ENCODE measurements at regions not wholly inside any gene's neighbourhood (a gene's known extent, or its start where the extent isn't known, plus 50 kb on each side); places are given as distances from the start of the nearest gene placed in this dataset.

DNA sequence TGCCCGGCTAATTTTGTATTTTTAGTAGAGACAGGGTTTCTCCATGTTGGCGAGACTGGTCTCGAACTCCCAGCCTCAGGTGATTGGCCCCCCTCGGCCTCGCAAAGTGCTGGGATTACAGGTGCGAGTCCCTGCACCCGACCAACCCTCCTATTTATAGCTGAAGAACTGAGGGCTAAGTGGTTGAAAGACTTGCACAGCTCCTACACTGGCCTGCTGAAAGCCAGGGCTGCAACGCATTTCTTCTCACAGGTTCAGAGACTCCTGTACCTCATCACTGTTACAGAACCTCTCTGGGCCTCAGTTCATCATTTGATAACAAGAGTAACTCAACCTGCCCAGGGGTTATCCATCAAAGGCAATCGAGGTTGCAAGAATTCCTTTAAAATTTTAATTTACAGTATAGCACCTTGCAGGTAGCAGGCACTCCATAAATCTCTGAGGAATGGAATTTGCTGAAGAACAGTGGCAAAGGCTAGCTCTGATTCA, 626.5 kb upstream of the TBL1XR1 start:
- H3K4me3 ChIP-seq (ENCODE audit: low read length): no peak overlapping the region
- peak overlapping the region; percentile 32 for H3K27ac ChIP-seq (ENCODE audit: low read length)
- no peaks in the 10 kb centered on the region for H3K36me3 ChIP-seq (ENCODE audit: control insufficient read depth, insufficient read depth, low read length)
- H3K9me3 ChIP-seq (ENCODE audit: control insufficient read depth, low read depth, low read length): no peaks in the 10 kb centered on the region
- DNase-seq: no peak
- H3K27me3 ChIP-seq (ENCODE audit: control insufficient read depth, insufficient read depth, low read length): no peaks in the 10 kb centered on the region
- no CpG with 5 or more reads among the region's 9 CpGs for WGBS (ENCODE audit: insufficient coverage, low lambda C conversion rate)
- peaks cover 24% of the 10 kb centered on the region for H3K4me1 ChIP-seq (ENCODE audit: control insufficient read depth, insufficient read depth, low read length)

DNA sequence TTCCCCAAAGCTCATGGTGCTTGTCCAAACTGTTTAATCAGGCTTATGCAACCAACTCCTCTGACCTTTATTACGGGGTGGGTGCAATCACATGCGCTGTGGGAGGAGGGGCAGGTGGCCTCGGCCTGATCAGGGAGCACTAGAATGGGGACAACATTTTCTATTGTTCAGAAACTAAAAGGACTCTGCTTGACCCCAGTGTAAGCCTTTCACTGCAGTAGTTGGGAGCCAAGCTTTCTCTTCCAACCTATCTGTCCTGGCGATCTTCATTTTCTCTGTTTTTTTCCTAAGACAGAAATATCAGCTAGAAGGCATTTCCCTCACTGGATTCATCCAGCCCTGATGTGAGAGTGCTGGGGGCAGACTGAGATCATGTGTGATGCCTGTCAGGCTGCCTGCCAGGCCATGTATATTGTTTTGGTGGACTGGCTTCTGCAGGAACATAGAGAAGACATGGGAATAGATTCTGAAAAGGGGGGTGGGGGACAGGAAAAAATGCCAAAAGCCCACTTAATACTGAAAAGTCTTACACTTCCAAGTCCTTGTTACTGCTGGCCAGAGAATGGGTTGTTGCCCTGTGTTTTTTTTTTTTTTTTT, 627.0 kb upstream of the TBL1XR1 start:
- H3K9me3 ChIP-seq (ENCODE audit: control insufficient read depth, low read depth, low read length): no peaks in the 10 kb centered on the region
- peak; percentile 61 to 83 for DNase-seq
- peak overlapping the region; percentile 32 for H3K27ac ChIP-seq (ENCODE audit: low read length)
- no peaks in the 10 kb centered on the region for H3K36me3 ChIP-seq (ENCODE audit: control insufficient read depth, insufficient read depth, low read length)
- H3K4me3 ChIP-seq (ENCODE audit: low read length): no peak overlapping the region
- peaks cover 24% of the 10 kb centered on the region for H3K4me1 ChIP-seq (ENCODE audit: control insufficient read depth, insufficient read depth, low read length)
- 0% methylated on average over 1 of the region's 4 CpGs for WGBS (ENCODE audit: insufficient coverage, low lambda C conversion rate)
- no peaks in the 10 kb centered on the region for H3K27me3 ChIP-seq (ENCODE audit: control insufficient read depth, insufficient read depth, low read length)

DNA sequence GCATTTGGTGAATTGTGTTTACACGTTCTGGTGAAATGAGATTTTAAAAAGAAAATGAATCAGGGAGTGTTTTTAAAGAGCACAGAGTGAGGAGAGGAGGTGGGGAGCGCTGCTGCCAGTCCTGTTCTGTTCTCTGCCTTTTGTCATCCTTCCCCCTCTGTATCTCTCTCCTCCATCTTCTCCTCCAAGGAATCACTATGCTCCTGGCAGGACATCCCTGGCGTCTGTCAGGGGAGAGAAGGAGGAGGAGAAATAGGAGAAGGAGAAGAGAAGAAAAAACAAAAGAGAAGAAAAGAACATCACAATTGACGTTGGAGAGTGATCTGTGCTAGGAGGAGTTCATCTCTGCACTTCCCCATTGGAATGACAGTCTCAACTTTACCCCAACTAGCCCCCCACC, 627.6 kb upstream of the TBL1XR1 start:
- H3K27me3 ChIP-seq (ENCODE audit: control insufficient read depth, insufficient read depth, low read length): no peaks in the 10 kb centered on the region
- no peaks in the 10 kb centered on the region for H3K36me3 ChIP-seq (ENCODE audit: control insufficient read depth, insufficient read depth, low read length)
- 80% methylated on average over 2 of the region's 4 CpGs for WGBS (ENCODE audit: insufficient coverage, low lambda C conversion rate)
- H3K4me1 ChIP-seq (ENCODE audit: control insufficient read depth, insufficient read depth, low read length): peaks cover 24% of the 10 kb centered on the region
- no peak overlapping the region for H3K4me3 ChIP-seq (ENCODE audit: low read length)
- DNase-seq: no peak
- H3K27ac ChIP-seq (ENCODE audit: low read length): no peak overlapping the region
- H3K9me3 ChIP-seq (ENCODE audit: control insufficient read depth, low read depth, low read length): no peaks in the 10 kb centered on the region

DNA sequence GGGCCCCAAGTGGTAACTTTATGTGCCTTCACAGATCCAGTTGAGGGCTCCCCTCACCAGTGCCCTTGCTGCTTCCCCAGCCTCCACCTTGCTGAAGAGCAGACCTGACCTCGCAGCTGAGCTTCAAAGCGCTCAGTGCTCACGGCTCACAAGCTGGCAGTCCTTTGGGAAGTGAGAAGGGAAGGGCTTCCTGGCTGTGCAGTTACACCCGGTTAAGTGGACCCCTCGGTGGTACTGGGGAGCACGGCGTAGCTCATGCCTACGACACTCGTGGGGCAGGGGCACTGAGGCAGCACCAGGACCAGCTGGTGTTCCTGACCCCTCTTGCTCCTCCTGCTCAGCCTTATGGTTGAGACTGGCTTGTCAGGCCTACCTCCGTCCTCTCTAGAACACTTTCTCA, 629.0 kb upstream of the TBL1XR1 start:
- H3K27me3 ChIP-seq (ENCODE audit: control insufficient read depth, insufficient read depth, low read length): no peaks in the 10 kb centered on the region
- no peak overlapping the region for H3K27ac ChIP-seq (ENCODE audit: low read length)
- no peaks in the 10 kb centered on the region for H3K36me3 ChIP-seq (ENCODE audit: control insufficient read depth, insufficient read depth, low read length)
- H3K4me1 ChIP-seq (ENCODE audit: control insufficient read depth, insufficient read depth, low read length): peaks cover 24% of the 10 kb centered on the region
- WGBS (ENCODE audit: insufficient coverage, low lambda C conversion rate): no CpG with 5 or more reads among the region's 10 CpGs
- H3K4me3 ChIP-seq (ENCODE audit: low read length): no peak overlapping the region
- H3K9me3 ChIP-seq (ENCODE audit: control insufficient read depth, low read depth, low read length): no peaks in the 10 kb centered on the region
- no peak for DNase-seq

DNA sequence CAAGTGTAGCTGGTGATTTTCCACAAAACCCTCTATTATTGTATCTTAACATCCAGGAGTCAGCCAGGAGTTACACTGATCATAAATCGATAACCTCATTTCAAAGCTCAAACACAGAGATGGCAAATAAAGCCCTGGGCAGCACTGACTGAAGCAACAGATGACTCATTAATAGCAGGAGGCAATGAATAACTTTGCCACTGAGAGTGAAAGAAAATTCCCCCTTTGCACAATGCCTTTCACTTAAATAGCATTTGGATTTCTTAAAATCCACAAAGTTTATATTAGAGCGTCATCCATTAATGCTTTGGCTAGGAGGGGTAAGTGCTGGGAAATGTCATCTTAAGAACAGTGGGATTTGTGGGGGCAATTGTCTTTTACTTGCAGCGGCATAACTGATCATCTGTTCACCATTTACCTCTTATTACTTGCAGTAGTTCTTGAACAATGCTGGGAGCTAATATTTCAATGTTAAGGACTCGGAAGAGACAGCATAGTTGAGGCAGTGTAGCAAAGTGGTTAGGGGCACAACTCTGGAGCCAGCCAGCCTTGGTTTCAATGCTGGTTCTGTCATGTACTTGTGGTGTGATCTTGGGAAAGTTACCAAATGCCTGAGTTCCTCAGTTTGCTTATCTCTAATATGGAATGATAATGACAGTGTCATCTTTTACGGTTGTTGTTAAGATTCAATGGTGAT, 630.4 kb upstream of the TBL1XR1 start:
- Histone ChIP-seq H3K27ac (ENCODE audit: low read length) (peak overlapping the region; percentile 39), H3K9me3 (ENCODE audit: control insufficient read depth, low read depth, low read length) (no peaks in the 10 kb centered on the region), H3K4me1 (ENCODE audit: control insufficient read depth, insufficient read depth, low read length) (peaks cover 24% of the 10 kb centered on the region), H3K27me3 (ENCODE audit: control insufficient read depth, insufficient read depth, low read length) (no peaks in the 10 kb centered on the region), H3K36me3 (ENCODE audit: control insufficient read depth, insufficient read depth, low read length) (no peaks in the 10 kb centered on the region), H3K4me3 (ENCODE audit: low read length) (no peak overlapping the region)
- WGBS (ENCODE audit: insufficient coverage, low lambda C conversion rate): no CpG with 5 or more reads among the region's 5 CpGs
- peak; percentile 55 to 81 for DNase-seq

DNA sequence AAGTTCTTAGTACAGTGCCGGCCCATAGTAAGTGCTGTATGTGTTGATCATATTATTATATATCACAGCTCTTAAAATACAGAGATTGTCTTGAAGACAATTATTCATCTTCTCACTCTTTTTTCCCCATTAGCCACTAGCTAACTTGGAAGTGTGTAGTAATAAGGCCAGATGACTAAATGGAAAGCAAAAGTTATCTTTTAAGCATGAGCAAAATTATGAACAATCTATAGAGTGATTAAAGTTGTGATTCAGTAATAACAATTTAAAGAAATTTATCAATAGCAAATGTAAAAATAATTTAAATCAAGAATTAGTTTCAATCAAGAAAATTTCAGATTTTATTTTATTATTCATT, 630.9 kb upstream of the TBL1XR1 start:
- peaks cover 24% of the 10 kb centered on the region for H3K4me1 ChIP-seq (ENCODE audit: control insufficient read depth, insufficient read depth, low read length)
- H3K9me3 ChIP-seq (ENCODE audit: control insufficient read depth, low read depth, low read length): no peaks in the 10 kb centered on the region
- H3K27ac ChIP-seq (ENCODE audit: low read length): peak overlapping the region; percentile 39
- no peak overlapping the region for H3K4me3 ChIP-seq (ENCODE audit: low read length)
- H3K27me3 ChIP-seq (ENCODE audit: control insufficient read depth, insufficient read depth, low read length): no peaks in the 10 kb centered on the region
- H3K36me3 ChIP-seq (ENCODE audit: control insufficient read depth, insufficient read depth, low read length): no peaks in the 10 kb centered on the region
- WGBS (ENCODE audit: insufficient coverage, low lambda C conversion rate): no CpG with 5 or more reads among the region's 1 CpG
- DNase-seq: no peak

DNA sequence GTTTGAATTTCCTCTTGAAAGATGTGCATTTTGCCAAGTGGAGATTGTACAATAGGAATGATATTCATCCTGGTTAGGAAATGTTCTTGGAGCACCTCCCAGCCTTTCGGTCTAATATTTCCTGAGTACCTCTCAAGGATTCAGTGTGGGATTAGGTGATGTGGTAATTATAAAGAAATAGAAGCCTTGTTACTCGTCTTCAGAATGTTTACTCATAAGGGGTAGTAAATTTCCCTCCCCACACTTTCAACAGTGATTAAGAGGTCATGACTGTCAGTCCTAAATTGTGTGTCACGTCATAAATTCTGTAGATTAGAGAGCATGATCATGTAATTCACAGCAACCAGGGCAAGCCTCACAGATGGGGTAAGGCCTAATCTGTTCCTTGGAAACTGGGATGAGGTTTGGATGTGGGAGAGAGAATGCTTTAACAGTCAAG, 633.1 kb upstream of the TBL1XR1 start:
- H3K9me3 ChIP-seq (ENCODE audit: control insufficient read depth, low read depth, low read length): no peaks in the 10 kb centered on the region
- H3K4me3 ChIP-seq (ENCODE audit: low read length): no peak overlapping the region
- WGBS (ENCODE audit: insufficient coverage, low lambda C conversion rate): no CpG with 5 or more reads among the region's 3 CpGs
- H3K27me3 ChIP-seq (ENCODE audit: control insufficient read depth, insufficient read depth, low read length): no peaks in the 10 kb centered on the region
- H3K4me1 ChIP-seq (ENCODE audit: control insufficient read depth, insufficient read depth, low read length): peaks cover 11% of the 10 kb centered on the region
- DNase-seq: no peak
- H3K36me3 ChIP-seq (ENCODE audit: control insufficient read depth, insufficient read depth, low read length): no peaks in the 10 kb centered on the region
- H3K27ac ChIP-seq (ENCODE audit: low read length): no peak overlapping the region

DNA sequence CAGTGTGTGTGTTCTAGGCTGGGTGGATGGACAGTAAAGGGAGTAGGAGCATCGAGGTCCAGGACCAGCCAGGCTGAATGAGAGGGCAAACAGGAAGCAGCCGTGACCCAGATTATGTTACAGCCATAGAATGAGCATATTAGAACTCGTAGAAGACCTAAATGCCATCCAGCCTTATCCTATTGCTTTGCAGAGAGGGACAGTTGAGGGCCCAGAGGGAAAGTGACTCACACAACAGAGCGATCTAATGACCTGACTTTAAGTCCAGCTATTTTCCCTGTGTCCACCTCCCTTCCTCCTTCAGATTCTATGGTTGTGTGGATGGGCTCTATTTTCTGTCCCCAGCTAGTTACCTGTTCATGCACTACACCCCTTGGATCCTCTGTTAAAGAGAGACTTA, 634.1 kb upstream of the TBL1XR1 start:
- Histone ChIP-seq H3K27me3 (ENCODE audit: control insufficient read depth, insufficient read depth, low read length) (no peaks in the 10 kb centered on the region), H3K27ac (ENCODE audit: low read length) (no peak overlapping the region), H3K4me3 (ENCODE audit: low read length) (no peak overlapping the region), H3K9me3 (ENCODE audit: control insufficient read depth, low read depth, low read length) (no peaks in the 10 kb centered on the region), H3K4me1 (ENCODE audit: control insufficient read depth, insufficient read depth, low read length) (peaks cover 14% of the 10 kb centered on the region), H3K36me3 (ENCODE audit: control insufficient read depth, insufficient read depth, low read length) (no peaks in the 10 kb centered on the region)
- no peak for DNase-seq
- WGBS (ENCODE audit: insufficient coverage, low lambda C conversion rate): no CpG with 5 or more reads among the region's 4 CpGs

DNA sequence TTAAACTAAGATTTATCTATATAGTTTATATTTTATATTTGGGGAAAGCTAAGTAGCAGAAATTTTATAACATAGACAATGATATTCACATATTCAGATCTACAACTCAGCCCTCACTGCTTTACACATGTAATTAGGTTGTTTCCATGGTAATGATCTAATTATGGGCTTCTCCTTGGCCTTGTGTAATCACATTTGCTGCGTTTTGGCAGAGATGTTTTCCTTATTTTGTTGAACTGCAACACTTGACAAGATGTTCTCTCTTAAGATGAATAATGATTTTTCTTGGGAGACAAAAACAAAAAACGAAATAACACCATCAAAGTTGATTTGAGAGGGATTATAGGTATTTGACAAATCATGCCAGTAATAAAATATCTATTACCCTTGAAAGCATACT, 635.6 kb upstream of the TBL1XR1 start:
- WGBS (ENCODE audit: insufficient coverage, low lambda C conversion rate): 77% methylated on average over 2 of the region's 2 CpGs
- H3K36me3 ChIP-seq (ENCODE audit: control insufficient read depth, insufficient read depth, low read length): no peaks in the 10 kb centered on the region
- DNase-seq: no peak
- H3K9me3 ChIP-seq (ENCODE audit: control insufficient read depth, low read depth, low read length): no peaks in the 10 kb centered on the region
- H3K27me3 ChIP-seq (ENCODE audit: control insufficient read depth, insufficient read depth, low read length): no peaks in the 10 kb centered on the region
- no peak overlapping the region for H3K27ac ChIP-seq (ENCODE audit: low read length)
- H3K4me1 ChIP-seq (ENCODE audit: control insufficient read depth, insufficient read depth, low read length): peaks cover 10% of the 10 kb centered on the region
- H3K4me3 ChIP-seq (ENCODE audit: low read length): no peak overlapping the region

DNA sequence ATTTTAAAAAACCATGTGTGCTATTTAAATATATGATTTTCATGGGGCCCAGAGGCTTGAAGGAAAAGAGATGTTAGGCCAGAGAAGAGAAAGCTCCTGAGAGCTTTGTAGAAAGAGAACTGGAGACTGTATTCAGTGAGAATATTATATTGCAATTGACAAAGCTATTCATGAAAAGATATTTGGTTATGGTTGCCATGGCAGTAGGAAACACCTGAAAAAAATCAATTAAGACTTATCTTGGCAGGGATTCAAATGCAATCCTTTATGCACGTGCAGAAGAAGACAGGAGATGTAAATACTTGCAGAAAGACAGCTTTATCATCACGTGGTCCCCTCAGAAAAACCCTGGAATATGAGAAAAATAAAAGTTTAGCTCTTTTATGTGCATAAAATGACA, 636.0 kb upstream of the TBL1XR1 start:
- no peak overlapping the region for H3K27ac ChIP-seq (ENCODE audit: low read length)
- DNase-seq: peak in 1 of 2 donors; percentile 29
- no peaks in the 10 kb centered on the region for H3K9me3 ChIP-seq (ENCODE audit: control insufficient read depth, low read depth, low read length)
- H3K27me3 ChIP-seq (ENCODE audit: control insufficient read depth, insufficient read depth, low read length): no peaks in the 10 kb centered on the region
- no CpG with 5 or more reads among the region's 2 CpGs for WGBS (ENCODE audit: insufficient coverage, low lambda C conversion rate)
- no peaks in the 10 kb centered on the region for H3K36me3 ChIP-seq (ENCODE audit: control insufficient read depth, insufficient read depth, low read length)
- H3K4me3 ChIP-seq (ENCODE audit: low read length): no peak overlapping the region
- peaks cover 7% of the 10 kb centered on the region for H3K4me1 ChIP-seq (ENCODE audit: control insufficient read depth, insufficient read depth, low read length)

DNA sequence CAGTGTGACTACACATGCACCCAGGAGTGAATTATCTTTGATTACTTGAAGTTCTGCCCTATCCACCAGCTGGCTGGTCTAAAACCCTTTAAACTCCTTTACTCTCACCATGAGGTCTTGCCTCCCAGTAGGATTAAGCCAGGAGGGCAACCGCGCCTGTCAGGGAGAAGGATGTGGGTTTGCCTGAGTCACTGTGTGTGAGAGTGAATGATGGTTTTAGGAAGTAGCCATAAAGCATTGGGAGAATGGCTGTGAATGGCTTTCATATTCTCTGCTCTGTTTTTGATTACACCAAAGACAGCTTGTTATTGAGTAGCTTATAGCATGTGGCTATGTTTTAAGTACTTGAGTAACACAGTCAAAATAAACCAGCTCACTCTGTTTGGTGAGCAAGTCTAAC, 637.7 kb upstream of the TBL1XR1 start:
- no peak for DNase-seq
- Histone ChIP-seq H3K4me1 (ENCODE audit: control insufficient read depth, insufficient read depth, low read length) (peaks cover 7% of the 10 kb centered on the region), H3K9me3 (ENCODE audit: control insufficient read depth, low read depth, low read length) (no peaks in the 10 kb centered on the region), H3K27ac (ENCODE audit: low read length) (no peak overlapping the region), H3K27me3 (ENCODE audit: control insufficient read depth, insufficient read depth, low read length) (no peaks in the 10 kb centered on the region), H3K36me3 (ENCODE audit: control insufficient read depth, insufficient read depth, low read length) (no peaks in the 10 kb centered on the region), H3K4me3 (ENCODE audit: low read length) (no peak overlapping the region)
- no CpG with 5 or more reads among the region's 2 CpGs for WGBS (ENCODE audit: insufficient coverage, low lambda C conversion rate)

All from large intestine (tissue), 3 donors.